GM12892 (cell line): ENCODE measurements at regions not wholly inside any gene's neighbourhood (a gene's known extent, or its start where the extent isn't known, plus 50 kb on each side); places are given as distances from the start of the nearest gene placed in this dataset.

Experiments
- DNase-seq: peaks from one replicate; pipeline ENCODE4 v3.0.0; 2011; ENCODE audit not compliant: insufficient read length
- FAIRE-seq: peaks from 2 replicates; lab custom pipeline; 2011; peaks lifted over from hg19 to GRCh38; lab: Jason Lieb, UNC
- POLR2A ChIP-seq: IDR thresholded peaks from 2 replicates; pipeline ENCODE4 v1.6.1; 2011; ENCODE audit warnings: low read depth, low read length, control low read depth
- POLR2AphosphoS5 ChIP-seq: IDR thresholded peaks from 2 replicates; pipeline ENCODE4 v1.6.1; 2011; ENCODE audit warnings: low read depth, low read length, control low read depth
- TAF1 ChIP-seq: IDR thresholded peaks from 2 replicates; pipeline ENCODE4 v1.6.1; 2011; ENCODE audit warnings: low read depth, mild to moderate bottlenecking, control low read depth, low read length, borderline replicate concordance

- no peak for DNase-seq
- TF ChIP-seq POLR2A, result no peak
- TF ChIP-seq POLR2AphosphoS5, result no peak
- no peak for TF ChIP-seq TAF1
- no peak for FAIRE-seq
Measured at GRCh38 chr7:32428546-32428945, 61.6 kb downstream of the LSM5 start.

- TF ChIP-seq POLR2A, result no peak
- TF ChIP-seq TAF1, result no peak
- no peak for TF ChIP-seq POLR2AphosphoS5
Measured at GRCh38 chr7:32427769-32428291, 62.4 kb downstream of the LSM5 start.

DNA sequence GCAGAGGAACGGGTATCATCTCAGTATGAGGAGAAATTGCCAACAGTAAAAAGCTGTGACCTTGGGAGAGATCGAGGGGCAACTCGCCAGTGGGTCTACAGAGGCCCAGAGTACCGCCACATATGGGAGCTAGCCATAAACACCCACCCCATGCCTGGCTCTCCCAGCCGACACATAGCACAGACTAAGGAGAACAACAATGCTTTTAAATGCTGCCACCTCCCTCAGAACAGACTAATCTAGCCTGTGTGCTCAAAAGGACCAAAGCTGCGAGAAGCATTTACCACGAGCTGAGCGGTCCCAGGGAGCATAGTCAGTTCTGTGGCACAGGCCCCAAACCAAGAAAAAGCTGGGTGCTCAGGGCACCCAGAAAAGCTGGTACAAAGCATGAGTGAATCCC, 73.3 kb downstream of the LSM5 start:
- TF ChIP-seq TAF1 (no peak), POLR2AphosphoS5 (no peak)
- FAIRE-seq, result no peak

More at GRCh38 chr7:32427769-32428291, 62.4 kb downstream of the LSM5 start:
- FAIRE-seq (no peak), DNase-seq (peak; percentile 27)

GRCh38 chr7:32415936-32416335, 74.2 kb downstream of the LSM5 start:
- no peak for DNase-seq

More for the DNA sequence above, 73.3 kb downstream of the LSM5 start:
- no peak for DNase-seq

DNA sequence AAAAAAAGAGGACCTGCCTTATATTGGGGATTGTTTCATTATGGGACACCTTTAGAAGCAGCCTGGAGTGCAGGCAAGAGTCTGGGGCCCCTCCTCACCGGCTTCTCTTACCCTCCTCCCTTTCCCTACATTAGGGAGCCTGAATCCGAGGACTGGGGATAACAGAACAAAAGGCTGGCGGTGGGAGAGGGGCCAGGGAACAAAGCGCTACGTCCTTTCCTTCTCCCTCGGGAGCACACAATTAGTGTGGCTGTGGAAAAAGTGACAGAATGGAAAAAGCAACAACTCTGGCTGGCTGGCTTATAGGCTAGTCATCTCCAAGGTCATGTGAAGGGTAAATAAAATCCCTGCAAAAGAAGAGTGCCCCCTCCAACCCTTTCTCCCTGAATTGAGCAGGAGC, 74.7 kb downstream of the LSM5 start:
- no peak for FAIRE-seq

More at GRCh38 chr7:32415936-32416335, 74.2 kb downstream of the LSM5 start:
- no peak for FAIRE-seq
- TF ChIP-seq POLR2AphosphoS5 (no peak), POLR2A (no peak), TAF1 (no peak)

GRCh38 chr7:32412471-32412870, 77.7 kb downstream of the LSM5 start:
- TF ChIP-seq TAF1, result no peak
- no peak for TF ChIP-seq POLR2AphosphoS5
- no peak for TF ChIP-seq POLR2A
- DNase-seq (no peak), FAIRE-seq (no peak)

More for the DNA sequence above, 74.7 kb downstream of the LSM5 start:
- no peak for DNase-seq
- TF ChIP-seq POLR2AphosphoS5 (no peak), POLR2A (no peak), TAF1 (no peak)

DNA sequence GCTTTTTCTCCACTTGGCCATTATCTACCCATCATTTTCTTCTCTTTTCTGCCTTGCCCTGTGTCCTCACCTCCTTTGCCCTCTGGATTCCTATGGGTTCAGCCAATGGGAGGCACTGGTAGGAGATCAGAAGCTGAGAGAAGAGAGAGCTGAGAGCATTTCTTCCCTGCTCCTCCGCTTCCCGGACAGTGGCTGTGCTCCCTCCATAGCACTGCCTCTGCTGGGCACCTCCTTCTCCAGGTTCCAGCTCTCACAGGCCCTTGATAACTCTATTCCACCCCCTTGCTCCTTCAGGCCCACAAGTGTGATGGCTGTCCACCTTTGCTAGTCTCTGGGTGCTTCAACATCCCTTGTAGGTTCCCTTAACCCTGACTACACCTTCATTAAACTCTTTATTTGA, 79.6 kb downstream of the LSM5 start:
- FAIRE-seq (no peak), DNase-seq (no peak)
- TF ChIP-seq POLR2AphosphoS5 (no peak), POLR2A (no peak), TAF1 (no peak)

GRCh38 chr7:32406386-32406785, 83.8 kb downstream of the LSM5 start:
- FAIRE-seq (no peak), DNase-seq (no peak)
- TF ChIP-seq POLR2A (no peak), TAF1 (no peak), POLR2AphosphoS5 (no peak)

DNA sequence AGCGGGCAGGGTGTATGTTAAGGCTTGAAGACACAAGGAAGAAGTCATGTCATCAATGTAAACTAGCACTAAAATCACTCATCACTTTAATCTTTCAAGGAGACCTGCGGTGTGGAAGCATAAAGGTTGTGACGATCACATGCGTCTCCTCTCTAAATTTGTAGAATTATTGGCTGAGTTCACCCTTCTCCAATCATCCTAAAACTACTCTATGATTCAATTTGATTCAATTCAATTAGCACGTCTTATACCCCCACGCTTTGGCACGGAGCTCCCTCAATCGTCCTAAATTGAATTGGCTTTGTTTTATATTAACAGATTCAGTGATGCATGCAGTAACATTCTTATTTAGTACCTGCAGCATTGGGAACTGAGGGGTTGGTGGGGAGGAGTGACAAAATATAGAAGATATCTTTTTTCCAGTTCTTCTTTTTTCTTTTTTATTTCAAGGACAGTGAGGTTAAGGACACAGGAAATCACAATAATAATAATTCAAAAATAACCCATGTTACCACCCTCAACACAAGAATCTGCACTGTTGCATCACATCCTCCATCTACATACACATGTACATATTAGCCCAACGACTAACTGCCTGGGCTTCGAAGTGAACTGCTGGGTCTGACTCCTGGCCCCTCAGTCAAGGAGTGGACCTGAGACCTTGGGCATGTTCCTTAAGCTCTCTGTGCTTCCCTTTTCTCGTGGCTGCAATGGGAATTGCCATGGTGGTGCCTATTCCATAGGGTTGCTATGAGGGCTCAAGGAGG, 86.5 kb downstream of the LSM5 start:
- no peak for DNase-seq
- FAIRE-seq, result no peak
- TF ChIP-seq TAF1, result no peak
- TF ChIP-seq POLR2A, result no peak
- no peak for TF ChIP-seq POLR2AphosphoS5

DNA sequence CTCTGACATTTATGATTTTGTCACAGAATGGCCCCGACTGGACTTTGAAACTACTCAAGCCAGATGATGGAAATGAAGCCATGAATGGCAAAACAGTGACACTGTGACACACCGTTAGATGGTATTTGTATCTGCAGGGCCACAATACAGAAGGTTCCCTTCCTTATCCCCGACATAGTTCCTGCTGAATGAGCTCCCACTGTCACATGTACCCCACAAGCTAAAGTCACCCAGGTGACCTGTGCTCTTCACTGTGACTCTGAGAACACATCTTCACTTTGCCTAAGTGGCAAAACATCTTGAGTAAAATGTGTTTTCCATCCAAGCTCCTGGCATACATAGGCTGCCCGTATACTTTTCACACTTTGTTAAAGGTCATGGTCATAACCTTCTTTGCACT, 89.5 kb downstream of the LSM5 start:
- DNase-seq (no peak), FAIRE-seq (no peak)
- TF ChIP-seq TAF1 (no peak), POLR2A (no peak), POLR2AphosphoS5 (no peak)

DNA sequence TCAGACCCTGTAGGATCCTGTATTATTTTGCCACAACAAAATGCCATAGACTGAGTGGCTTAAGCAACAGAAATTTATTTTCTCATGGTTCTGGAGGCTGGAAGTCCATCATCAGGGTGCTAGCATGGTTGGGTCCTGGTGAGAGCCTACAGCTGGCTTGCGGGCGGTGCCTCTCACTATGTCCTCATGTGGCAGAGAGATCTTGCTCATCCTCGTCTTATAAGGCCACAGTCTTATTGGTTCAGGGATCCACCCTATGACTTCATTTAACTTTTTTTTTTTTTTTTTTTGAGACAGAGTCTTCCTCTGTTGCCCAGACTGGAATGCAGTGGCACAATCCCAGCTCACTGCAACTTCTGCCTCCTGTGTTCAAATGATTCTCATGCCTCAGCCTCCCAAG, 90.9 kb downstream of the LSM5 start:
- TF ChIP-seq TAF1, result no peak
- no peak for TF ChIP-seq POLR2A
- TF ChIP-seq POLR2AphosphoS5, result no peak
- no peak for DNase-seq
- no peak for FAIRE-seq

- no peak for FAIRE-seq
- no peak for DNase-seq
- TF ChIP-seq POLR2AphosphoS5, result no peak
- no peak for TF ChIP-seq POLR2A
- no peak for TF ChIP-seq TAF1
Measured at GRCh38 chr7:32395168-32395567, 95.0 kb downstream of the LSM5 start.

DNA sequence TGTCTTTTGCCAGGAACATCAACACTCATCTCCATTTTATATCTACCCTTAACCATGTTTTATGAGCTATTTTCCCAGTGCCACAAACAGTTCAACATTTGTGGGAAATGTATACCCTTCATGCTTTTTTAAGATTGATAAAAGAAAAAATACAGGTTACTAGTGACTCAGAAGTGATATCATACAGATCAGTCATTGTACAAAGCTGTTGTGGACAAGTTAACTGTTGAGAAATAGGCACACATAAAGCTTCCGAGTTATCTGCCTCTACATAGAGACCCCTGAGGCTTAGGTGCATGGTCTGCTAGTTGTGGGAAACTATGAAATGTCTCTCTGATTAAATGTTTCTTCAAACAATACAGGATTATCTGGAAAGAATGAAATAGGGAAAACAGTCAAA, 96.3 kb downstream of the LSM5 start:
- FAIRE-seq (no peak), DNase-seq (no peak)
- TF ChIP-seq TAF1, result no peak
- no peak for TF ChIP-seq POLR2AphosphoS5
- no peak for TF ChIP-seq POLR2A

GRCh38 chr7:32390210-32390609, 100.0 kb downstream of the LSM5 start:
- TF ChIP-seq POLR2AphosphoS5 (no peak), TAF1 (no peak), POLR2A (no peak)
- DNase-seq (no peak), FAIRE-seq (no peak)
